Activated naive CD8-positive, alpha-beta T cell (primary cell): ENCODE measurements at regions not wholly inside any gene's neighbourhood (a gene's known extent, or its start where the extent isn't known, plus 50 kb on each side); places are given as distances from the start of the nearest gene placed in this dataset.
"Not testable (repeated sequence)": the region's sequence is repeated elsewhere in the genome, so short reads cannot be mapped to it uniquely, and the experiment has no call there.

ENCODE experiments used
- H3K27ac Mint-ChIP-seq: one replicate; pipeline ENCODE4 v1.8.0; 2021; ENCODE audit warnings: mixed read lengths
- H3K27me3 Mint-ChIP-seq: one replicate; pipeline ENCODE4 v1.8.0; 2021; ENCODE audit warnings: mixed read lengths
- H3K36me3 Mint-ChIP-seq: one replicate; pipeline ENCODE4 v1.8.0; 2021; ENCODE audit warnings: mixed read lengths
- H3K4me1 Mint-ChIP-seq: one replicate; pipeline ENCODE4 v1.8.0; 2021; ENCODE audit warnings: low read depth, mixed read lengths
- H3K4me3 Mint-ChIP-seq: one replicate; pipeline ENCODE4 v1.8.0; 2021; ENCODE audit warnings: mild to moderate bottlenecking, mixed read lengths
- H3K9me3 Mint-ChIP-seq: one replicate; pipeline ENCODE4 v1.8.0; 2021; ENCODE audit warnings: low read depth, mixed read lengths

GRCh38 chr4:55028196-55028595 is 97.2 kb downstream of the KDR start:
- no peaks in the 10 kb centered on the region for H3K36me3 Mint-ChIP-seq
- H3K9me3 Mint-ChIP-seq: no peaks in the 10 kb centered on the region
- H3K27ac Mint-ChIP-seq: no peak overlapping the region
- H3K4me3 Mint-ChIP-seq: no peak overlapping the region
- H3K27me3 Mint-ChIP-seq: no peaks in the 10 kb centered on the region
- no peaks in the 10 kb centered on the region for H3K4me1 Mint-ChIP-seq

GRCh38 chr4:55027596-55027995 is 97.8 kb downstream of the KDR start:
- Mint-ChIP-seq H3K36me3 (no peaks in the 10 kb centered on the region), H3K27ac (no peak overlapping the region), H3K9me3 (no peaks in the 10 kb centered on the region), H3K4me3 (no peak overlapping the region), H3K4me1 (no peaks in the 10 kb centered on the region), H3K27me3 (no peaks in the 10 kb centered on the region)

GRCh38 chr4:55025456-55025855 is 99.9 kb downstream of the KDR start:
- not testable (repeated sequence) for H3K27ac Mint-ChIP-seq, H3K9me3 Mint-ChIP-seq, H3K27me3 Mint-ChIP-seq, H3K36me3 Mint-ChIP-seq, H3K4me3 Mint-ChIP-seq, H3K4me1 Mint-ChIP-seq

GRCh38 chr4:55023030-55023429 is 102.4 kb downstream of the KDR start:
- no peaks in the 10 kb centered on the region for H3K4me1 Mint-ChIP-seq
- H3K27ac Mint-ChIP-seq: no peak overlapping the region
- no peaks in the 10 kb centered on the region for H3K9me3 Mint-ChIP-seq
- H3K27me3 Mint-ChIP-seq: peaks cover 6% of the 10 kb centered on the region
- no peak overlapping the region for H3K4me3 Mint-ChIP-seq
- H3K36me3 Mint-ChIP-seq: no peaks in the 10 kb centered on the region

DNA sequence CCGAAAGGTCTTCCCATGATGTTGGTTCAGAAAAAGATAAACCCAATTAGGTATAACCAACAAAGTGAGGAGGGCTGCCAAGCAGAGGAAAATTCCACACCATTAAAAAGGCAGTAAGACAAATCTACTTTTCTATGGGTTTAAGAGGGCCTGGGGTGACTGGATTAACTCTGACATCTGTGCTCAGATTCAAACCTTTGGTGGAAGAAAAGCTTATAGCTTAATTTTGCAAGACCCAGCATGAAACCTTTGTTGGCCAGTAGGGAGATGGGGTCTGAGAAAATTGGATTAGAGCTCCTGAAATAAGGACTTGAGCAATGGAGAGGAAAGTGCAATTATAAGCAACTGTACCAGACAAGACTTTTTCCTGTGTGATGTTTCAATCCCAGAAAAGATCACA is 104.2 kb downstream of the KDR start:
- no peak overlapping the region for H3K27ac Mint-ChIP-seq
- H3K4me3 Mint-ChIP-seq: no peak overlapping the region
- no peaks in the 10 kb centered on the region for H3K9me3 Mint-ChIP-seq
- H3K27me3 Mint-ChIP-seq: peaks cover 6% of the 10 kb centered on the region
- no peaks in the 10 kb centered on the region for H3K4me1 Mint-ChIP-seq
- no peaks in the 10 kb centered on the region for H3K36me3 Mint-ChIP-seq

- Mint-ChIP-seq H3K4me3 (no peak overlapping the region), H3K36me3 (peaks cover 4% of the 10 kb centered on the region), H3K4me1 (no peaks in the 10 kb centered on the region), H3K27me3 (peaks cover 6% of the 10 kb centered on the region), H3K27ac (no peak overlapping the region), H3K9me3 (no peaks in the 10 kb centered on the region)
Measured at GRCh38 chr4:55020131-55020530, 105.3 kb downstream of the KDR start.

- H3K4me1 Mint-ChIP-seq: no peaks in the 10 kb centered on the region
- peaks cover 4% of the 10 kb centered on the region for H3K36me3 Mint-ChIP-seq
- H3K4me3 Mint-ChIP-seq: no peak overlapping the region
- H3K27ac Mint-ChIP-seq: no peak overlapping the region
- H3K9me3 Mint-ChIP-seq: no peaks in the 10 kb centered on the region
- H3K27me3 Mint-ChIP-seq: peaks cover 6% of the 10 kb centered on the region
Measured at GRCh38 chr4:55018978-55019377, 106.4 kb downstream of the KDR start.

DNA sequence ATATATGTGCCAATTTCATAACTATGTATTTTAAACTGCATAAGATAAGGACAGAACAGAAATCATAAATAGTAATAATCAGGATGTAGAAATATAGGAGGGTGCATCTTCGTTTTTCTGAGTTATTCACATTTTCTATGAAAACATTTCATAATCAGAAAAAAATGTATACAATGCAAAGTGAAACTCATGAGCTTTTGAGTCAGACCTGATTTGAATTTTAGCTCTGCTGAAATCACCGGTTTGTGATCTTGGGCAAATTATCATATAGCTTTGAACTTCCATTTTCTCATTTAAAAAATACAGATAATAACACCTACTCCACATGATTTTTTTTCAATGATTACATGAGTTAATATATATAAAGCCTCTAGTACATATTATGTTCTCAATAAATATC is 106.9 kb downstream of the KDR start:
- H3K36me3 Mint-ChIP-seq: peaks cover 4% of the 10 kb centered on the region
- H3K9me3 Mint-ChIP-seq: no peaks in the 10 kb centered on the region
- H3K27me3 Mint-ChIP-seq: peaks cover 6% of the 10 kb centered on the region
- H3K27ac Mint-ChIP-seq: no peak overlapping the region
- H3K4me1 Mint-ChIP-seq: no peaks in the 10 kb centered on the region
- no peak overlapping the region for H3K4me3 Mint-ChIP-seq

DNA sequence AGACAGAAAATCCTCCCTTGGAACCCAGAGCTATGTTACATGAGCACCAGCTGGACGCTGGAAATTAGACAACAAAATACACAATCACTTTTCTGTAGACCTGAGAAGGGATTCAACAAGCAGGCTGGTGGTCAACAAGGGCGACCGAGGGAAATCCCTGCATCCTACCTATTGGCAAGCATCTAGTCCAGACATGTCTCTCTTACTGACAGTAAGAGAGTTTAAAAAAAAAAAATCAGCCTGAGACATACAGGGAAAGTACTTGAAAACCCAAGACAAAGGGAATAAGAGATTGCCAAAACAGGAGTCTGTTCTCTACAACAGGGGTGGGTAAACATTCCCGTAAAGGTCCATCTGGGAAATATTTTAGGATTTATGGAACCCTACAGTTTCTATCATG is 108.0 kb downstream of the KDR start:
- Mint-ChIP-seq H3K4me3 (no peak overlapping the region), H3K36me3 (peaks cover 4% of the 10 kb centered on the region), H3K9me3 (no peaks in the 10 kb centered on the region), H3K27ac (no peak overlapping the region), H3K27me3 (peaks cover 6% of the 10 kb centered on the region), H3K4me1 (no peaks in the 10 kb centered on the region)

GRCh38 chr4:55016131-55016530 is 109.3 kb downstream of the KDR start:
- H3K27ac Mint-ChIP-seq: no peak overlapping the region
- H3K4me1 Mint-ChIP-seq: no peaks in the 10 kb centered on the region
- H3K9me3 Mint-ChIP-seq: no peaks in the 10 kb centered on the region
- peaks cover 4% of the 10 kb centered on the region for H3K36me3 Mint-ChIP-seq
- H3K4me3 Mint-ChIP-seq: no peak overlapping the region
- H3K27me3 Mint-ChIP-seq: peaks cover 4% of the 10 kb centered on the region

DNA sequence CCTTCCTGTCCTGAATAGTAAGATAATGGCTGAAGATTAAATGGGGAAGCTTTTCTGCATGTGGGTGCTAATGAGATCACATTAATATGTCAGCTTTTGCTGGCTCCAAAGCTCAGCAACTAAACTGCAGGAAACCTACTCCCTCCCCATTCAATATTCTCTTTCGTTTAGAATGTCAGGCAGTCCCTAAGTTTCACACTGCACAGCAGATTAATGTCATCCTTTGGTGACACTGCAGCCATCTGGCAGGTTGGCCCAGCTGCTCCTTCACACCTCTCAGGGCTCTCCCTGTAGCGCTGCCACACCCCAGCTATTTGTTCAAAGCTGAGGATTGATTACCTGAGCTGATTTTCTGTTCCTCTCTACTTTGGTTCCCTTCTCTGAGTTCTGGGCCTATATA is 110.5 kb downstream of the KDR start:
- H3K9me3 Mint-ChIP-seq: no peaks in the 10 kb centered on the region
- no peak overlapping the region for H3K27ac Mint-ChIP-seq
- H3K4me3 Mint-ChIP-seq: no peak overlapping the region
- no peaks in the 10 kb centered on the region for H3K4me1 Mint-ChIP-seq
- H3K36me3 Mint-ChIP-seq: peaks cover 4% of the 10 kb centered on the region
- H3K27me3 Mint-ChIP-seq: no peaks in the 10 kb centered on the region

GRCh38 chr4:55013431-55013955 is 111.9 kb downstream of the KDR start:
- Mint-ChIP-seq H3K36me3 (peaks cover 4% of the 10 kb centered on the region), H3K4me1 (no peaks in the 10 kb centered on the region), H3K4me3 (no peak overlapping the region), H3K27me3 (no peaks in the 10 kb centered on the region), H3K27ac (no peak overlapping the region), H3K9me3 (no peaks in the 10 kb centered on the region)

DNA sequence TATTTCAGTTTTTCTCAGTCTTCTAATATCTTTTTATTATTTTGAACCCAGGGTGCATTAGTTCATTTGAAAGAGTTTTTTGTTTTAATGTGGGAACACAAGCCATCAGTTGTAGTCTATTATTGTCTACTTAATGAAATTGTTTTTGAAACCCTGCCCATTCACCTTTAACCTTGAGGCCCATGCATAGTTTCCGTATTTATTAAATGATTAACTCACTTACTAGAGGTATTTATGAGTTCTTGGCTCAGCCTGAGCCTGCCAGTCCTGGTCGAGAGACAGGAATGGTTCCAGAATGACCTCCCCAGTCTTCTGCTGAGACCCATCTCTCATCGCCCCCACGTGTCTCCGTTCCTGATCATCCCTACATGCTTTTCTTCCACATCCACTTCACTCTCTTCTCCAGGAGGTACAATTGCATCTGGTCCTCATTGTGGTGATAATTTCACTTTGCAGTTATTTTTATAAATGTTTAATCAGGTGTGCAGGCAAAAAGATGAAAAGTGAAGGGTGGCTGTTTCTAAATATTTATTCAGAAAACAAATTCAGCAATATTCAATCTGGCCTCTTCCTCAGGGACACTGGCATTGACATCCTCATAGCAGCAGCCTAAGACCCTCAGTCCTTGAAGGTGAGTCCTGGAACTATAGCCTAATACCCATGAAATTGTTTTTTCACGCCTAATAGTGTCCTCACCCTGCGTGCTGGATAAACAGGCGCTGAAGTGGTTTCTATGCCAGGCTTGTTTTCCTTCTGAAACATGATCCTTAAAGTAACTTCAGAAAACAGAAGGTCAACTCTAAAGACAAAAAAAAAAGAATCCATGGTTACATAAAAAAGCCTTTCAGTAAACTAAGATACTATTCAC is 112.8 kb downstream of the KDR start:
- Mint-ChIP-seq H3K36me3 (peaks cover 4% of the 10 kb centered on the region), H3K4me3 (no peak overlapping the region), H3K9me3 (no peaks in the 10 kb centered on the region), H3K27ac (no peak overlapping the region), H3K27me3 (no peaks in the 10 kb centered on the region), H3K4me1 (no peaks in the 10 kb centered on the region)

GRCh38 chr4:55011761-55012160 is 113.6 kb downstream of the KDR start:
- Mint-ChIP-seq H3K36me3 (peaks cover 4% of the 10 kb centered on the region), H3K27me3 (no peaks in the 10 kb centered on the region), H3K4me3 (no peak overlapping the region), H3K27ac (no peak overlapping the region), H3K4me1 (no peaks in the 10 kb centered on the region), H3K9me3 (no peaks in the 10 kb centered on the region)

GRCh38 chr4:55010550-55010949 is 114.8 kb downstream of the KDR start:
- Mint-ChIP-seq H3K9me3 (no peaks in the 10 kb centered on the region), H3K4me3 (no peak overlapping the region), H3K4me1 (no peaks in the 10 kb centered on the region), H3K27me3 (no peaks in the 10 kb centered on the region), H3K27ac (no peak overlapping the region), H3K36me3 (peaks cover 3% of the 10 kb centered on the region)
